ENCODE measurements at regions not wholly inside any gene's neighbourhood (a gene's known extent, or its start where the extent isn't known, plus 50 kb on each side); places are given as distances from the start of the nearest gene placed in this dataset.
"Not testable (repeated sequence)": the region's sequence is repeated elsewhere in the genome, so short reads cannot be mapped to it uniquely, and the experiment has no call there.

- DNase-seq (ENCODE audit: low spot score), result no peak
- FAIRE-seq, result no peak
These were observed 856.3 kb downstream of the DSC3 start for GRCh38 chr18:30186245-30186644.

GRCh38 chr18:30177056-30177455 is 865.5 kb downstream of the DSC3 start:
- FAIRE-seq, result no peak

GRCh38 chr18:30175621-30176225 is 866.8 kb downstream of the DSC3 start:
- peak; percentile 2 for DNase-seq (ENCODE audit: low spot score)
- FAIRE-seq, result no peak

More at GRCh38 chr18:30177056-30177455, 865.5 kb downstream of the DSC3 start:
- DNase-seq (ENCODE audit: low spot score), result no peak

- no peak for FAIRE-seq
These were observed 867.4 kb downstream of the DSC3 start for GRCh38 chr18:30175061-30175574.

GRCh38 chr18:30163573-30163972 is 879.0 kb downstream of the DSC3 start:
- no peak for DNase-seq (ENCODE audit: low spot score)
- no peak for FAIRE-seq

More at GRCh38 chr18:30175061-30175574, 867.4 kb downstream of the DSC3 start:
- DNase-seq (ENCODE audit: low spot score), result peak; percentile 2

GRCh38 chr18:30160124-30160523 is 882.4 kb downstream of the DSC3 start:
- no peak for FAIRE-seq
- DNase-seq (ENCODE audit: low spot score), result no peak

- DNase-seq (ENCODE audit: low spot score) (no peak), FAIRE-seq (no peak)
These were observed 891.8 kb downstream of the DSC3 start for GRCh38 chr18:30150586-30151250.

- no peak for FAIRE-seq
- DNase-seq (ENCODE audit: low spot score), result no peak
These were observed 893.0 kb downstream of the DSC3 start for GRCh38 chr18:30149585-30149984.

GRCh38 chr18:30142870-30143269 is 899.7 kb downstream of the DSC3 start:
- FAIRE-seq, result no peak
- DNase-seq (ENCODE audit: low spot score), result no peak

- FAIRE-seq, result no peak
- no peak for DNase-seq (ENCODE audit: low spot score)
These were observed 900.3 kb downstream of the DSC3 start for GRCh38 chr18:30142248-30142647.

- FAIRE-seq; DNase-seq (ENCODE audit: low spot score): not testable (repeated sequence)
These were observed 901.0 kb downstream of the DSC3 start for GRCh38 chr18:30141506-30141905.

GRCh38 chr18:30139631-30140287 is 902.8 kb downstream of the DSC3 start:
- DNase-seq (ENCODE audit: low spot score), result no peak

GRCh38 chr18:30135938-30136337 is 906.6 kb downstream of the DSC3 start:
- no peak for FAIRE-seq
- DNase-seq (ENCODE audit: low spot score), result no peak

More at GRCh38 chr18:30139631-30140287, 902.8 kb downstream of the DSC3 start:
- FAIRE-seq, result no peak

GRCh38 chr18:30134020-30134419 is 908.5 kb downstream of the DSC3 start:
- DNase-seq (ENCODE audit: low spot score) (no peak), FAIRE-seq (no peak)

- DNase-seq (ENCODE audit: low spot score) (no peak), FAIRE-seq (no peak)
These were observed 909.6 kb downstream of the DSC3 start for GRCh38 chr18:30132959-30133358.

GRCh38 chr18:30121397-30121796 is 921.1 kb downstream of the DSC3 start:
- no peak for FAIRE-seq
- no peak for DNase-seq (ENCODE audit: low spot score)

- FAIRE-seq, result no peak
- DNase-seq (ENCODE audit: low spot score), result no peak
These were observed 929.1 kb downstream of the DSC3 start for GRCh38 chr18:30113454-30113853.

GRCh38 chr18:30106356-30106755 is 936.2 kb downstream of the DSC3 start:
- no peak for FAIRE-seq
- DNase-seq (ENCODE audit: low spot score), result peak; percentile 1

GRCh38 chr18:30103881-30104280 is 938.7 kb downstream of the DSC3 start:
- FAIRE-seq (no peak), DNase-seq (ENCODE audit: low spot score) (no peak)

GRCh38 chr18:30096796-30097195 is 945.7 kb downstream of the DSC3 start:
- DNase-seq (ENCODE audit: low spot score) (no peak), FAIRE-seq (no peak)

- DNase-seq (ENCODE audit: low spot score), result no peak
- no peak for FAIRE-seq
These were observed 948.0 kb downstream of the DSC3 start for GRCh38 chr18:30094556-30094955.

GRCh38 chr18:30093376-30093775 is 949.2 kb downstream of the DSC3 start:
- DNase-seq (ENCODE audit: low spot score) (no peak), FAIRE-seq (no peak)

Measured in urothelium cell line (cell line).